ENCODE measurements at regions not wholly inside any gene's neighbourhood (a gene's known extent, or its start where the extent isn't known, plus 50 kb on each side); places are given as distances from the start of the nearest gene placed in this dataset.

GRCh38 chr12:29088611-29089219, 60.4 kb upstream of the FAR2 start:
- Histone ChIP-seq H3K36me3 (no peaks in the 10 kb centered on the region), H3K27ac (no peak overlapping the region), H3K4me1 (no peaks in the 10 kb centered on the region), H3K9me3 (peaks cover 9% of the 10 kb centered on the region in 2 donors), H3K27me3 (no peaks in the 10 kb centered on the region), H3K4me3 (no peak overlapping the region)
- intact Hi-C loops (cut with DNase I; ENCODE audit: low total_unique reads): no loop called here
- no peak for DNase-seq (ENCODE audit: low spot score in 2 of 2)
- TF ChIP-seq POLR2A (IDR thresholded peaks at IDR 0.05) (no peak), POLR2AphosphoS5 (IDR thresholded peaks at IDR 0.05) (no peak)
- TF ChIP-seq, protein P1, sequence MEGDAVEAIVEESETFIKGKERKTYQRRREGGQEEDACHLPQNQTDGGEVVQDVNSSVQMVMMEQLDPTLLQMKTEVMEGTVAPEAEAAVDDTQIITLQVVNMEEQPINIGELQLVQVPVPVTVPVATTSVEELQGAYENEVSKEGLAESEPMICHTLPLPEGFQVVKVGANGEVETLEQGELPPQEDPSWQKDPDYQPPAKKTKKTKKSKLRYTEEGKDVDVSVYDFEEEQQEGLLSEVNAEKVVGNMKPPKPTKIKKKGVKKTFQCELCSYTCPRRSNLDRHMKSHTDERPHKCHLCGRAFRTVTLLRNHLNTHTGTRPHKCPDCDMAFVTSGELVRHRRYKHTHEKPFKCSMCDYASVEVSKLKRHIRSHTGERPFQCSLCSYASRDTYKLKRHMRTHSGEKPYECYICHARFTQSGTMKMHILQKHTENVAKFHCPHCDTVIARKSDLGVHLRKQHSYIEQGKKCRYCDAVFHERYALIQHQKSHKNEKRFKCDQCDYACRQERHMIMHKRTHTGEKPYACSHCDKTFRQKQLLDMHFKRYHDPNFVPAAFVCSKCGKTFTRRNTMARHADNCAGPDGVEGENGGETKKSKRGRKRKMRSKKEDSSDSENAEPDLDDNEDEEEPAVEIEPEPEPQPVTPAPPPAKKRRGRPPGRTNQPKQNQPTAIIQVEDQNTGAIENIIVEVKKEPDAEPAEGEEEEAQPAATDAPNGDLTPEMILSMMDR (IDR thresholded peaks at IDR 0.05): no peak
